IMR-90 (cell line): ENCODE measurements at regions not wholly inside any gene's neighbourhood (a gene's known extent, or its start where the extent isn't known, plus 50 kb on each side); places are given as distances from the start of the nearest gene placed in this dataset.

Source experiments
- CTCF ChIP-seq: conservative IDR thresholded peaks from 2 replicates; pipeline ENCODE4 v1.5.1; 2012; ENCODE audit warnings: mild to moderate bottlenecking, low read depth, low read length, improper control_type of control experiment
- MAFK ChIP-seq: IDR thresholded peaks from 2 replicates; pipeline ENCODE4 v1.6.1; 2012; ENCODE audit warnings: low read depth, low read length, improper control_type of control experiment
- USF2 ChIP-seq: fragments of 150-350 bp; IDR thresholded peaks from 2 replicates; pipeline ENCODE4 v1.6.1; 2017; ENCODE audit warnings: mild to moderate bottlenecking, antibody characterized with exemption, low read length, low read depth

GRCh38 chr2:19592197-19592596 is 233.8 kb upstream of the OSR1 start:
- no peak for TF ChIP-seq CTCF
- no peak for TF ChIP-seq USF2
- no peak for TF ChIP-seq MAFK
